Glutamatergic neuron (in vitro differentiated cells): ENCODE measurements at regions not wholly inside any gene's neighbourhood (a gene's known extent, or its start where the extent isn't known, plus 50 kb on each side); places are given as distances from the start of the nearest gene placed in this dataset.

Experiments used
- DNase-seq: peaks from one replicate; pipeline ENCODE4 v3.0.0; 2022
- H3K27ac Mint-ChIP-seq: one replicate; pipeline ENCODE4 v1.8.0; 2020; ENCODE audit warnings: mild to moderate bottlenecking, mixed read lengths, inconsistent platforms; ENCODE audit not compliant: unreplicated experiment
- H3K27me3 Mint-ChIP-seq: one replicate; pipeline ENCODE4 v1.8.0; 2020; ENCODE audit warnings: mild to moderate bottlenecking, moderate library complexity, mixed read lengths, inconsistent platforms; ENCODE audit not compliant: unreplicated experiment
- H3K36me3 Mint-ChIP-seq: one replicate; pipeline ENCODE4 v1.8.0; 2020; ENCODE audit warnings: mild to moderate bottlenecking, mixed read lengths, inconsistent platforms; ENCODE audit not compliant: unreplicated experiment
- H3K4me1 Mint-ChIP-seq: one replicate; pipeline ENCODE4 v1.8.0; 2020; ENCODE audit warnings: mild to moderate bottlenecking, low read depth, mixed read lengths, inconsistent platforms; ENCODE audit not compliant: unreplicated experiment
- H3K4me3 Mint-ChIP-seq: one replicate; pipeline ENCODE4 v1.8.0; 2020; ENCODE audit warnings: mild to moderate bottlenecking, mixed read lengths, inconsistent platforms; ENCODE audit not compliant: unreplicated experiment
- H3K9me3 Mint-ChIP-seq: one replicate; pipeline ENCODE4 v1.8.0; 2020; ENCODE audit warnings: mild to moderate bottlenecking, moderate library complexity, mixed read lengths, inconsistent platforms; ENCODE audit not compliant: unreplicated experiment
- CTCF ChIP-seq: fragments of 200-600 bp; sonication (generic); IDR thresholded peaks from one replicate; pipeline ENCODE4 v1.5.0; 2021; ENCODE audit not compliant: partially characterized antibody, unreplicated experiment

- Mint-ChIP-seq H3K36me3 (no peaks in the 10 kb centered on the region), H3K4me3 (no peak overlapping the region), H3K27me3 (peaks cover 2% of the 10 kb centered on the region), H3K4me1 (no peaks in the 10 kb centered on the region), H3K9me3 (no peaks in the 10 kb centered on the region), H3K27ac (no peak overlapping the region)
- no peak for TF ChIP-seq CTCF
- no peak for DNase-seq
Observed at GRCh38 chr21:25133939-25134338, 473.3 kb downstream of the MRPL39 start.

- H3K4me1 Mint-ChIP-seq, result no peaks in the 10 kb centered on the region
- no peak for DNase-seq
- no peaks in the 10 kb centered on the region for H3K27me3 Mint-ChIP-seq
- no peaks in the 10 kb centered on the region for H3K9me3 Mint-ChIP-seq
- no peaks in the 10 kb centered on the region for H3K36me3 Mint-ChIP-seq
- H3K27ac Mint-ChIP-seq, result no peak overlapping the region
- TF ChIP-seq CTCF, result no peak
- H3K4me3 Mint-ChIP-seq, result no peak overlapping the region
Observed at GRCh38 chr21:25127811-25128210, 479.5 kb downstream of the MRPL39 start.

GRCh38 chr21:25127007-25127406 lies 480.3 kb downstream of the MRPL39 start:
- Mint-ChIP-seq H3K27me3 (no peaks in the 10 kb centered on the region), H3K4me1 (no peaks in the 10 kb centered on the region), H3K36me3 (no peaks in the 10 kb centered on the region), H3K9me3 (no peaks in the 10 kb centered on the region), H3K4me3 (no peak overlapping the region), H3K27ac (no peak overlapping the region)
- TF ChIP-seq CTCF, result no peak
- DNase-seq, result no peak

- Mint-ChIP-seq H3K36me3 (no peaks in the 10 kb centered on the region), H3K27ac (no peak overlapping the region), H3K9me3 (no peaks in the 10 kb centered on the region), H3K4me3 (no peak overlapping the region), H3K27me3 (no peaks in the 10 kb centered on the region), H3K4me1 (no peaks in the 10 kb centered on the region)
- no peak for TF ChIP-seq CTCF
- no peak for DNase-seq
Observed at GRCh38 chr21:25126564-25126963, 480.7 kb downstream of the MRPL39 start.

- no peak overlapping the region for H3K4me3 Mint-ChIP-seq
- no peaks in the 10 kb centered on the region for H3K36me3 Mint-ChIP-seq
- no peaks in the 10 kb centered on the region for H3K27me3 Mint-ChIP-seq
- H3K27ac Mint-ChIP-seq, result no peak overlapping the region
- no peaks in the 10 kb centered on the region for H3K4me1 Mint-ChIP-seq
- H3K9me3 Mint-ChIP-seq, result no peaks in the 10 kb centered on the region
- TF ChIP-seq CTCF, result no peak
- no peak for DNase-seq
Observed at GRCh38 chr21:25118648-25119047, 488.6 kb downstream of the MRPL39 start.
